Inflammatory macrophage (primary cell): ENCODE measurements at regions not wholly inside any gene's neighbourhood (a gene's known extent, or its start where the extent isn't known, plus 50 kb on each side); places are given as distances from the start of the nearest gene placed in this dataset.
"Not testable (repeated sequence)": the region's sequence is repeated elsewhere in the genome, so short reads cannot be mapped to it uniquely, and the experiment has no call there.

Experiments used
- DNase-seq, 2 donors: peaks; one replicate each; pipeline ENCODE4 v3.0.0-alpha.2; 2020 to 2022

DNA sequence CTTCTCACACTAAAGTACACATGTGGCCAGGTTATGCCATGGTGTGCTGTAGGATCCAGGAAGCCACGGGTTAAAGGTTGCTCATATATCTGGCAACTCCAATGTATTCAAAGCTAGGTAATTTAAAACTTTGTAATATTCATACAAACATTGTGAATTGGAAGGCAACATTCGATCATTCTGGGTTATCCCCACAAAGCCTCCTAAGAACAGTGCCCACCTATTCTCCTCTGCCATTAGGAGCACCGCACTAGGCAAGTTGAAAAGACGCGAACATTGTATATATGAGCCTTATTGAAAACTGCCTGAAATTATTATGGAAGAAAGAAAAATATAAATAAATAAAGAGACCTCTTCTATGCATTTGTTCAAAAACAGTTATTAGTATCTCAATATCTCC, 228.2 kb downstream of the IGSF11 start:
- DNase-seq, result no peak

DNA sequence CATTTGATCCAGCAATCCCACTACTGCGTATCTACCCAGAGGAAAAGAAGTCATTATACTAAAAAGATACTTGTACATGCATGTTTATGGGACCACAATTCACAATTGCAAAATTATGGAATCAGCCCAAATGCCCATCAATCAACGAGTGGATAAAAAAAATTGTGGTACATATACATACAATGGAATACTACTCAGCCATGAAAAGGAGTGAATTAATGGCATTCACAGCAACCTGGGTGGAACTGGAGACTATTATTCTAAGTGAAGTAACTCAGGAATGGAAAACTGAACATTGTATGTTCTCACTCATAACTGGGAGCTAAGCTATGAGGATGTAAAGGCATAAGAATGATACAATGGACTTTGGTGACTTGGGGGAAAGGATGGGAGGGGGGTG, 227.3 kb downstream of the IGSF11 start:
- DNase-seq, result not testable (repeated sequence)

DNA sequence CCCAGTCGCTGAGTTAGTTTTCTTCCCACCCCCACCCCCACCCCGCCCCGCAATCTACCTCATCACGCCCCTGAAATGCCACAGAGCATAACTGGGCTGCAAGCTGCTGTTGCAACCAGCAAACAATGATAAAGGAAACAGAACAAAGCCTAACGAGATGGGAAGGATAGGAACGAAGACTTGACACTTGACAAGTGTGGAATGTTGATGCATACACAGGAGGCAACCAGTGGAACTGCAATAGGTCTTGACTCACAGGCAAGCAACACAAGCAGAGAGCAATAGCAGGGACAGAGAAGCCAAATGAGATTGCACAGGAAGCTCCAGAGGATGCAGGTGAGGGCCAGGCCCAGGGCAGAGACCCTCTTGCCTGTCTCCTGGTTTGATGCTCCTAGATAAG, 225.9 kb downstream of the IGSF11 start:
- no peak for DNase-seq

DNA sequence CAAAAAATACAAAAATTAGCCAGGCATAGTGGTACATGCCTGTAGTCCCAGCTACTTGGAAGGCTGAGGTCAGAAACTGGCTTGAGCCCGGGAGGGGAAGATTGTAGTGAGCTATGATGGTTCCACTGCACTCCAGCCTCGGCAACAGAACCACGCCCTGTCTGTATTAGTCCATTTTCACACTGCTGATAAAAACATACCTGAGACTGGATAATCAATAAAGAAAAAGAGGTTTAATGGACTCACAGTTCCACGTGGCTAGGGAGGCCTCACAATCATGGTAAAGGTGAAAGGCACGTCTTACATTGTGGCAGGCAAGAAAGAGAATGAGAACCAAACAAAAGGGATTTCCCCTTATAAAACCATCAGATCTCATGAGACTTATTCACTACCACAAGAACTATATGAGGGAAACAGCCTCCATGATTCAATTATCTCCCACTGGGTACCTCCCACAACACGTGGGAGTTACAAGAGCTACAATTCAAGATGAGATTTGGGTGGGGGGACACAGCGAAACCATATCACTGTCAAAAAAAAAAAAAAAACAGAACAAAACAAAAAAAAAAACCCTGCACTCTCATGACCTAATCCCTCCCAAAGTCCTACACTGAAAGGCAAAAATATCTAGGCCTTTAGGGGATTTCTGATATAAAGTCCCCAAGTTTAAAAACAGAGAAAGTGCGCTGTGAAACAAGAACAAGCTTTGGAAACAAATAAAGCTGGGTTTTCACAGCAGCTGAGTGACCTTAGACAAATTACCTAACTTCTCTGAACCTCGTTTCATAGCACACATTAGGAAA, 224.7 kb downstream of the IGSF11 start:
- DNase-seq, result no peak

DNA sequence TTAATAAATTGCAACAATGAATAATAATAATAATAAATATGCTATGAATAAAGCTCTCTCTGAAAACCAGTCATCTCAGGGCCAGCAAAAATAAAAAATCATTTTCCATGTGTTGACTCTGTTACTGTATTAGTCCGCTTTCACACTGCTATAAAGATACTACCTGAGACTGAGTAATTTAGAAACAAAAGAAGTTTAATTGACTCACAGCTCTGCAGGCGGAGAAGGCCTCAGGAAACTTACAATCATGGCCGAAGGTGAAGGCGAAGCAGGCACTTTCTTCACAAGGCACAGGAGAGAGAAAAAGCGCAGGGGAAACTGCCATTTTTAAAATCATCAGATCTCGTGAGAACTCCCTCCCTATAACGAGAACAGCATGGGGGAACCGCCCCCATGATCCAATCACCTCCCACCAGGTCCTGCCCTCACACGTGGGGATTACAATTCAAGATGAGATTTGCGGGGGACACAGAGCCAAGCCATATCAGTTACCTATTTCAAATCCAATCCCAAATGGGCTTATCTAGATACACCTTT, 224.1 kb downstream of the IGSF11 start:
- no peak for DNase-seq

DNA sequence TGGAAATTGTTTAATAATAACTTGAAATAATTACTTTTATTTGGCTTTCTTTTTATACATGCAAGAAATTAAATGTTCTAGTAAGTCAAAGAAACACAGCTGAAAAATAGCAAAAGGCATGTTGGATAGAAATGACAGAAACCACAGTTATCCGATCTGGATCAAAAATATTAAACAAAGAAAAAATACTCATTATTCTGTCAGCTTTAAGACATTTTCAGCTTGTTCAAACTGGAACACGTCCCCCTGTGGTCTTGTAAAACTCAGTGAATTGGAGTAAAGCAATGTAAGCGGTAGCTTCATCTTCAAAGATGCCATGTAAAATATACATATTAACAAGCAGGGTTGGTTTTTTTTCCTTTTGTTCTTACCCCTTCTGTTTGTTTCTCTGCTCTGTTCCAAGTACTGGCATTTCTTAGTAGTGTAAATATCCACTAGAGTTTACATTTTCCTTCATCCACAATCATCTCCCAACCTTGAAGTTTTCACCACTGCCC, 223.4 kb downstream of the IGSF11 start:
- DNase-seq, result no peak

DNA sequence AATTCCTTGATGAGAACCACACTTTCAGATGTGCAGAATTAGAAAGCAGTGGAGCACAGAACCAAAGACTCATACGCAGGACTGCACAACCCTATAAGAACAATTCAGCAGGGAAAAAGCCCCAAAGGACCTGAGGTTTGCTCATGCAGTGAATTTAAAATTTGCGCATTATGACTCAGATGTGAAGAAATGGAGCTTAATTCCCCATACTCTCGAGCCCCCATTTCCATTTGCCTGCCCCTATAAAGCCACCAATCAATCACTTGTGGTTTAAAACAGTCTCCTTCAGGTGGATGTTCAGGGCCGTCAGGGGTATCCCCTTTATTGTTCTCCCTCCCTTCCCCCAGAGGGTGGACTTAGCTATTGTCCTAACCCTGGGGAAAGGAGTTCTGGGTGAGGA, 221.2 kb downstream of the IGSF11 start:
- no peak for DNase-seq

DNA sequence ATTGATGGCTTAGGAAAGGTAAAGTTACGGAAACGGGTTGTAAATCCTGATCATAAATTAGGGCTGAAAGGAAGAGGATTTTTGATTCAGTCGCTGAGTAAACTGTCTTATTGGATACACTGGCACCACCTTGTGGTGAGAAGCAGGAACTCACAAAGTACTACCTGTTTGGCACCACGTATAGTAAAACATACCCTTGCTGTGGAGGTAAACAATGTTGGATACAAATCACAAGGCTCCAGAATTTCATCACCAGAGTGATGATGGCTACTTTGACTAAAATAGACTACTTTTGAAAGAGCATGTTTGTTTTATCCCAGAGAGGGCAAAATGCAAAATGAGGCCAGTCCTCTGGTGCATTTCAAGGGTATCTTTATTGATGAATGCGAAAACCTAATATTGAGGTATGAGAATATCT, 216.9 kb downstream of the IGSF11 start:
- peak; percentile 10 to 43 for DNase-seq

DNA sequence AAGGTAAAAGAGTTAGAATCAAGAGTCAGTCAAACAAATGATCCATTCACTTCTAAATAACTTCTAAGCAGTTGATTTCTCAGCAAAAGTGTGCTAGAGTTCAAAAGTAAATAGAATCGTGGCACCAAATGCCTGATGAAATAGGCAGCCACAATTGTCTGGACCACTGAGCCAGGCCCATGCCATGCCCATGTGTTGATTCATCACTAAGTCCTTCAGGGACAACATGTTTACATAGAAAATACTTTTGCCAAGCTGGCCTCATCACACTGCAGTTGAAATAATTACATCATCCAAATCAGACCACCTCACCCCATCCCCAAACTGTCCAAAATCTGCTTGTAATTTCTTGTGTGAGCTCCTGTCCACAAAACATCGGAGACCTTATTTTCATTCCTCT, 216.3 kb downstream of the IGSF11 start:
- DNase-seq, result no peak

DNA sequence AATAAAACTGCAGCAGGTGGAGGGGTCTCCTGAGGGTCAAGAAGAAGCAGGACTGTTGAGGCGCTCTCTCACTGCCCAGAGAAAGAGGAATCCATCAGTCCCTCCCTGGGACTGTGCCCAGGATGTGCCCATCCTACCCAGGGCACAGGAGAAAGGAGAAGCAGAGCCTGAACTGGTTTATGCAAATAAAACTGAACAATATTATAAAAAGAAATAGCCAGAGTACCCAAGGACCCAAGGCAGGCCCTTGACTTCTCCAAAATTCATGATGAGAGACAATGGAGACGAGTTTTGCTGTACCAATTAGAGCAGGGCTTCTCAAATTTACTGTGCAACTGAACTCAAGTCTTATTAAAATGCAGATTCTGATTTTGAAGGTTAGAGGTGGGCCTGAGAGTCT, 211.0 kb downstream of the IGSF11 start:
- no peak for DNase-seq

DNA sequence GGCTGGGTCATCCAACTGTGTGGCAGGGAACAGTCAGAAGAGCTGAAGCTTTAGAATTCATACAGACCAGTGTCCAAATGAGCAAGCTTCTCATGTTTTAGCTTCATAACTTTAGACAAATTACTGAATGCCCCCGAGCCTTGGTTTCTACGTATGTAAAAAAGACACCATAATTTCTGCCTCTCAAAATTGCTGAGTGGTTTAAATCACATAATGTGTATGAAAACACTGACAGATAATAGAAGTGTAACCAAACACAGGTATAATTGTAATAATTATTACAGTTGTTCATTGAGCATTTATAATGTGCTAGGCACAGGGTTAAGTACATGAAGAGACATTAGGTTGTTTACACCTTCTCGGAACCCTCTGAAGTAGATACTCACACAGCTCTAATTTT, 207.2 kb downstream of the IGSF11 start:
- DNase-seq, result no peak

DNA sequence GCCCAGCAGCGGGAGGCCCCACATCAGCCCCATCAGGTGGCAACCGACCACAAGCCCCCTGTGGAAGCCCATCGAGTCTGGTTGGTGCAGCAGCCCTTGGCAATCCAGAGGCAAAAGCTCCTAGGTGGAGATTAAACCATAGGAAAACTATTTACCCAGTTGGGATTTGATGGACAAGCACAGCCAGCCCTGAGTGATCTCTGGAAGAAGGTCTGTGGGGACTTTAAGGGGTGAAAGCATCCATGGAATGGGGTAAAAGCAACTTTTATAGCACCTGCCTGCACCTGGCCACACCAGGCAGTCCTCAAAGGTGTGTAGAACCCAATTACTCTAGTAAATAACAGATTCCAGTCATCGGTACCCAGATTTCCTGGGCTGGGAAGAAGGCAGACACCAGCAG, 206.3 kb downstream of the IGSF11 start:
- no peak for DNase-seq

DNA sequence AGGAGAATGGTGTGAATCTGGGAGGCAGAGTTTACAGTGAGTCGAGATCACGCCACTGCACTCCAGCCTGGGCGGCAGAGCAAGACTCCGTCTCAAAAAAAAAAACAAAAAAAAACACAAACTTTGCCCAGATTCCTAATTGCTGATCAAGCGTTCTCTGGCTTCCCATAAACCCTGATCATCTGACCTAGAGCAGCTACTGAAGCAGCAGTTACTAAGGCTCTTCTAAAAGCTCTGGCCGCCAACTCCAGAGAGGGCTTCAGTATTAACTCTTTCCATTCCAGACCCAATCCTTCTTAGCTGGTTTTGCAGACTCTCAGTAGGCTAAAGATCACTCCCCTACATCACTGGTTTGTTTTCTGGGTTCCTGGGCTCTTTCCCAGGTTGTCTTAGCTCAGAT, 201.6 kb downstream of the IGSF11 start:
- DNase-seq, result no peak

DNA sequence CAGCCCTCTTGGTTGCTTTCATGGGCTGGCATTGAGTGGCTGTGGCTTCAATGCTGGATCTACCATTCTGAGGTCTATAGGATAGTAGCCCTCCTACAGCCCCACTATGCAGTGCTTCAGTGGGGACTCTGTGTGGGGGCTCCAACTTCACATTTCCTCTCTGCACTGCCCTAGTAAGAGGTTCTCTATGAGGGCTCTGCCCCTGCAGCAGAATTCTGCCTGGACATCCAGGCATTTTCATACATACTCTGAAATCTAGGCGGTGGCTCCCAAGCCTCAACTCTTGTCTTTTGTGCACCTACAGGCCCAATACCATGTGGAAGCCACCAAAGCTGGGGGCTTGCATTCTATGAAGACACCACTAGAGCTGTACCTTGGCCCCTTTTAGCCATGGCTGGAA, 195.8 kb downstream of the IGSF11 start:
- DNase-seq, result no peak

DNA sequence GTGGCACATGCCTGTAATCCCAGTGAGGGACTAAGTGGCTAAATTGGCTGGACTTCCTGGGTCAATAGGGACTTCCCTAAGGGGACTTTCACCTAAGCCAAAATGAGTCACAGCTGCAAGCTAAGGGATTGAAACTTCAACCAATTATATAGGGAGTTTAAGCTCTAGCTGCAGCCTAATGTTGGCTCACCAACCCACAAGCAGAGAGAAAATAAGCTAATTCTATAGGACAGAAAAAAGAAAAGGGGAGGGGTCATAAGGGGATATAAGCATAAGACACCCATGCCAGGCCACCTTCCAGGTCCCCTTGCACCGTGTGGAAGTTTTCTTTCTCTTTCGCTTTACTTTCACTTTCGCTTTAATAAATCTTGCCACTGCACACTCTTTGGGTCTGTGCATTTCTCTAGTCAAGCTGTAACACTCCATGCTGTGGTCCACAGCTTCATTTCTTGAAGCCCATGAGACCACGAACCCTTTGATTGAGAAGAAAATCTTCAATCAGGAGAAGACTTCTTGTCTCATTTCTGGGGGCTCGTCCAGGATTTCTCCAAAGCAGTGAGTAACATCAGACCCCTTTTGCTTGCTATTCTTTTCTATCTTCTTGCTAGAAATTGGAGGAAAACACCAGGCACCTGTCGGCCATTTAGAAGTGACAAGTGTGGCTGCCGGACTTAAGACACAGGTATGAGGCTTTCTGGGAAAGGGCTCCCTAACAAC, 192.3 kb downstream of the IGSF11 start:
- DNase-seq, result no peak

DNA sequence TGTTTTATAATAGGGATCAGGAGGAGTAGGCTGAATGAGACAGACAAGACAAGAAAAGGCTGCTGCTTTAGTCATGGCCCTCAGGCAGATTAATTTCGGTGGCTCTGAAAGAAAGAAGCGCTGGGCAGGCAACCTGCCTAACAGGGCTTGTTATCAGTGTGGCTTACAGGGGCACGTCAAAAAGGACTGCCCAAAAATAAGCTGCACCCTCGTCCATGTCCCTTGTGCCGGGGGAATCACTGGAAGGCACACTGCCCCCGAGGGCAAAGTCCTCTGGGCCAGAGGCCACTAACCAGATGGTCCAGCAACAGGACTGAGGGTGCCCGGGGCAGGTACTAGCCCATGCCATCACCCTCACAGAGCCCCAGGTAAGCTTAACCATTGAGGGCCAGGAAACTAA, 188.5 kb downstream of the IGSF11 start:
- no peak for DNase-seq
